Aorta (tissue), 5 donors: ENCODE measurements at regions not wholly inside any gene's neighbourhood (a gene's known extent, or its start where the extent isn't known, plus 50 kb on each side); places are given as distances from the start of the nearest gene placed in this dataset.
A peak's percentile ranks its signal among the peaks of the same experiment; 100 is the strongest.

Experiments
- ATAC-seq: fragments of 200-7000 bp; cut with Tn5 transposase; one replicate; pipeline ENCODE4 v1.9.1; 2022; ENCODE audit warnings: moderate library complexity; ENCODE audit not compliant: low FRiP score
- DNase-seq, 2 donors: peaks; one replicate each; pipeline ENCODE4 v3.0.0-alpha.2; 2020
- H3K27ac ChIP-seq, 2 donors: one replicate each; pipeline ENCODE4 v1.5.1; 2013; ENCODE audit warnings: low read length in 2 of 2, mild to moderate bottlenecking in 2 of 2, moderate library complexity in 2 of 2, control low read depth in 1 of 2, inconsistent platforms in 1 of 2, low read depth in 1 of 2
- H3K27me3 ChIP-seq, 2 donors: one replicate each; pipeline ENCODE4 v1.6.1; 2013; ENCODE audit warnings: control low read depth in 1 of 2, low read length in 1 of 2, mild to moderate bottlenecking in 1 of 2, moderate library complexity in 1 of 2; ENCODE audit not compliant: insufficient read depth in 2 of 2, control insufficient read depth in 1 of 2
- H3K36me3 ChIP-seq, 2 donors: one replicate each; pipeline ENCODE4 v1.6.1; 2013; ENCODE audit warnings: control low read depth in 1 of 2, low read length in 1 of 2, mild to moderate bottlenecking in 1 of 2; ENCODE audit not compliant: insufficient read depth in 2 of 2, control insufficient read depth in 1 of 2
- H3K4me1 ChIP-seq, 2 donors: one replicate each; pipeline ENCODE4 v1.6.1; 2013; ENCODE audit warnings: low read length in 2 of 2, control low read depth in 1 of 2, mild to moderate bottlenecking in 1 of 2, moderate library complexity in 1 of 2; ENCODE audit not compliant: insufficient read depth in 2 of 2, control insufficient read depth in 1 of 2
- H3K4me3 ChIP-seq, 2 donors: one replicate each; pipeline ENCODE4 v1.5.1; 2013; ENCODE audit warnings: low read length in 2 of 2, control low read depth in 1 of 2, mild to moderate bottlenecking in 1 of 2
- H3K9me3 ChIP-seq: one replicate; pipeline ENCODE4 v1.6.1; 2013; ENCODE audit warnings: mild to moderate bottlenecking, low read length; ENCODE audit not compliant: control insufficient read depth
- whole genome bisulfite sequencing, 2 donors: extraction: QIAGEN DNeasy Blood & Tissue Kit; methylation state at CpG; one replicate each; pipeline ENCODE4 v1.1.7; 2013; 5-methylcytosine and 5-hydroxymethylcytosine counted together
- intact Hi-C, 2 donors: fragments of 100-400 bp; cut with DNase I; formaldehyde crosslinking; loops; one replicate each; pipeline versions ENCODE4 v1.14.2 to v1.15.0; 2022
- donor health status: healthy with polysubstance abuse.
- donor health status: Bipolar disorder and iron deficiency.
- donor health status: DM: no; HTN: no; CAD: no.
- donor health status: DM: no; HTN: no; CAD: no.
- donor health status: DM: yes; HTN: yes; CAD: no.

- Histone ChIP-seq H3K36me3 (no peaks in the 10 kb centered on the region), H3K4me1 (no peaks in the 10 kb centered on the region), H3K9me3 (peaks cover under 1% of the 10 kb centered on the region), H3K4me3 (no peak overlapping the region), H3K27me3 (no peaks in the 10 kb centered on the region), H3K27ac (no peak overlapping the region)
- peak; percentile 34 for ATAC-seq
- WGBS, 2 donors: 95 to 96% methylated on average over 30 of the region's 30 CpGs
- DNase-seq: peak; percentile 44 to 70
- intact Hi-C loops: no loop called here
Observed at GRCh38 chr11:69429716-69430491, 51.6 kb upstream of the LINC01488 start.

GRCh38 chr11:69430566-69430965 is 50.9 kb upstream of the LINC01488 start:
- no peak for ATAC-seq
- Histone ChIP-seq H3K4me1 (no peaks in the 10 kb centered on the region), H3K36me3 (no peaks in the 10 kb centered on the region), H3K27ac (no peak overlapping the region), H3K9me3 (no peaks in the 10 kb centered on the region), H3K27me3 (no peaks in the 10 kb centered on the region), H3K4me3 (no peak overlapping the region)
- 75 to 76% methylated on average over 5 of the region's 5 CpGs for WGBS, 2 donors
- intact Hi-C loops: no loop called here
- DNase-seq: peak in 1 of 2 donors; percentile 25

- no peaks in the 10 kb centered on the region for H3K4me1 ChIP-seq
- ATAC-seq (no peak), DNase-seq (peak in 1 of 2 donors; percentile 22)
- no peak overlapping the region for H3K4me3 ChIP-seq
- H3K27ac ChIP-seq: no peak overlapping the region
- no peaks in the 10 kb centered on the region for H3K36me3 ChIP-seq
- 76 to 85% methylated on average over 5 of the region's 5 CpGs for WGBS, 2 donors
- H3K9me3 ChIP-seq: no peaks in the 10 kb centered on the region
- H3K27me3 ChIP-seq: no peaks in the 10 kb centered on the region
- intact Hi-C loops: no loop called here
Observed at GRCh38 chr11:69431136-69431535, 50.3 kb upstream of the LINC01488 start.
